ENCODE measurements at regions not wholly inside any gene's neighbourhood (a gene's known extent, or its start where the extent isn't known, plus 50 kb on each side); places are given as distances from the start of the nearest gene placed in this dataset.
"Not testable (repeated sequence)": the region's sequence is repeated elsewhere in the genome, so short reads cannot be mapped to it uniquely, and the experiment has no call there.

- DNase-seq (ENCODE audit: low read depth): no peak
Observed at GRCh38 chr20:22958390-22958789, 76.7 kb upstream of the SSTR4 start.

- no peak for DNase-seq (ENCODE audit: low read depth)
Observed at GRCh38 chr20:22962567-22963439, 72.3 kb upstream of the SSTR4 start.

- DNase-seq (ENCODE audit: low read depth): no peak
Observed at GRCh38 chr20:22963581-22963980, 71.5 kb upstream of the SSTR4 start.

- no peak for DNase-seq (ENCODE audit: low read depth)
Observed at GRCh38 chr20:22966787-22967464, 68.2 kb upstream of the SSTR4 start.

GRCh38 chr20:22967706-22968105 is 67.4 kb upstream of the SSTR4 start:
- not testable (repeated sequence) for DNase-seq (ENCODE audit: low read depth)

GRCh38 chr20:22969031-22969430 is 66.1 kb upstream of the SSTR4 start:
- not testable (repeated sequence) for DNase-seq (ENCODE audit: low read depth)

- DNase-seq (ENCODE audit: low read depth): not testable (repeated sequence)
Observed at GRCh38 chr20:22971077-22971476, 64.0 kb upstream of the SSTR4 start.

- no peak for DNase-seq (ENCODE audit: low read depth)
Observed at GRCh38 chr20:22974354-22974753, 60.8 kb upstream of the SSTR4 start.

GRCh38 chr20:22977047-22977785 is 57.9 kb upstream of the SSTR4 start:
- DNase-seq (ENCODE audit: low read depth): no peak

GRCh38 chr20:22984008-22984407 is 51.1 kb upstream of the SSTR4 start:
- DNase-seq (ENCODE audit: low read depth): no peak

GRCh38 chr20:22984606-22985005 is 50.5 kb upstream of the SSTR4 start:
- DNase-seq (ENCODE audit: low read depth): no peak

- DNase-seq (ENCODE audit: low read depth): no peak
Observed at GRCh38 chr20:22985239-22985778, 49.8 kb upstream of the SSTR4 start.

Data from fibroblast of gingiva (primary cell).